ENCODE measurements at regions not wholly inside any gene's neighbourhood (a gene's known extent, or its start where the extent isn't known, plus 50 kb on each side); places are given as distances from the start of the nearest gene placed in this dataset.

GRCh38 chr2:14804902-14805301, 172.4 kb downstream of the LRATD1 start:
- no peak for TF ChIP-seq EZH2 (IDR thresholded peaks at IDR 0.05)
- TF ChIP-seq POLR2AphosphoS5 (IDR thresholded peaks at IDR 0.05; ENCODE audit: borderline replicate concordance, low read depth, low read length) = no peak
- TF ChIP-seq FOXP2 (optimal IDR thresholded peaks at IDR 0.05; ENCODE audit: control extremely low read depth, extremely low read length, insufficient read depth) = no peak
